Gastrocnemius medialis (tissue), 4 donors: ENCODE measurements at regions not wholly inside any gene's neighbourhood (a gene's known extent, or its start where the extent isn't known, plus 50 kb on each side); places are given as distances from the start of the nearest gene placed in this dataset.

ENCODE experiments used
- CTCF ChIP-seq, 5 experiments: fragments of 450-650 bp in 3 of 5; fragments of 200-600 bp in 2 of 5; sonication (generic) in 2 of 5; IDR thresholded peaks in 4 of 5; conservative IDR thresholded peaks in 1 of 5; 1 replicate in 4 of 5; 2 replicates in 1 of 5; pipeline ENCODE4 v1.5.1; 2016 to 2019; ENCODE audit warnings: antibody characterized with exemption in 5 of 5, mild to moderate bottlenecking in 3 of 5, moderate library complexity in 3 of 5
- POLR2A ChIP-seq, 2 donors: fragments of 450-650 bp; IDR thresholded peaks; one replicate each; pipeline ENCODE4 v1.6.1; 2017; ENCODE audit warnings: antibody characterized with exemption in 2 of 2, mild to moderate bottlenecking in 2 of 2, moderate library complexity in 2 of 2

GRCh38 chr3:5634411-5634810, 446.9 kb downstream of the EDEM1 start:
- no peak for TF ChIP-seq POLR2A (IDR thresholded peaks at IDR 0.05)
- TF ChIP-seq CTCF (IDR thresholded peaks at IDR 0.05 in 4 of 5, conservative IDR thresholded peaks at IDR 0.05 in 1 of 5): no peak
